ENCODE measurements at regions not wholly inside any gene's neighbourhood (a gene's known extent, or its start where the extent isn't known, plus 50 kb on each side); places are given as distances from the start of the nearest gene placed in this dataset.

DNA sequence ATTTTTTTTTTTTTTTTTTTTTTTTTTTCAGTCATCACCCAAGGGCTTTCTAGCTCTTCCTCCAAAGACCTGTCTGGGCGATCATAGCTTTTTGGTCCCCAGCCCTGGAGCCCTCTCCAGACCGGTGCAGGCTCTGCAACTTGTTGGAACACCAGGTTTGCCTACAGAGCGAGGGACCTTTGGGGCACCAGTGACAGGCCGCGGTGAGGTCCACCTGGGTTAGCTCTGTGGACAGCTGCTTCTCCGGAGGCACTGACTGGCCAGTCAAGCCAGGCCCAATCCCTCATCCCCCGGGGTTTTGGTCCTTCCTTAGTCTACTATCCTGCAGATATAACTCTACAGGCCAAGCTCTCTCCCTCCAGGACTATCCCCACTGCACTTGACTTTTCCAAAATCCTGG, 86.8 kb upstream of the SMNDC1 start:
- TF ChIP-seq CTCF (optimal IDR thresholded peaks at IDR 0.05 in 1 of 3, IDR thresholded peaks at IDR 0.05 in 1 of 3, conservative IDR thresholded peaks at IDR 0.05 in 1 of 3; ENCODE audit: extremely low read depth in 1 of 3, insufficient read depth in 2 of 3, low read length in 3 of 3) (no peak), EZH2 (IDR thresholded peaks at IDR 0.05; ENCODE audit: low read length) (no peak)

Data from keratinocyte (primary cell).